Endothelial cell of umbilical vein (primary cell): ENCODE measurements at regions not wholly inside any gene's neighbourhood (a gene's known extent, or its start where the extent isn't known, plus 50 kb on each side); places are given as distances from the start of the nearest gene placed in this dataset.

ENCODE experiments used
- BruUV-seq: library from RNA; stranded (reverse); fragments of 400-500 nt; replicated peaks from 2 replicates; lab custom pipeline; 2021; lab: Mats Ljungman, UMichigan
- CTCF ChIA-PET: fragments of 300-600, 350-600 bp; sonication (Branson Sonifier 250); formaldehyde crosslinking; loops from one replicate; lab custom pipeline; 2021; ENCODE audit warnings: antibody characterized with exemption, inconsistent platforms; lab: Charles Lee
- POLR2A ChIA-PET: fragments of 300-600, 350-600 bp; sonication (Branson Sonifier 250); formaldehyde crosslinking; loops from one replicate; lab custom pipeline; 2021; ENCODE audit warnings: antibody characterized with exemption, inconsistent platforms; lab: Charles Lee
- DNase-seq: peaks from one replicate; pipeline ENCODE4 v3.0.0-alpha.2; 2011; ENCODE audit warnings: low read depth, low spot score
- FAIRE-seq: peaks from 2 replicates; lab custom pipeline; 2011; peaks lifted over from hg19 to GRCh38; lab: Jason Lieb, UNC
- H2AFZ ChIP-seq: 2 replicates; pipeline ENCODE4 v1.6.0; 2012; ENCODE audit warnings: low read depth, low read length, control low read depth, inconsistent platforms
- H3K27ac ChIP-seq: 2 replicates; pipeline ENCODE4 v1.5.1; 2011; ENCODE audit warnings: low read depth, mild to moderate bottlenecking, control low read depth, low read length, moderate library complexity; ENCODE audit not compliant: insufficient read depth
- H3K27me3 ChIP-seq, 2 experiments: 2 replicates each; pipeline versions ENCODE4 v1.6.0 to v1.6.1; 2011; ENCODE audit warnings: low read length in 2 of 2, mixed read lengths in 1 of 2; ENCODE audit not compliant: control insufficient read depth in 2 of 2, insufficient read depth in 2 of 2
- H3K36me3 ChIP-seq, 2 experiments: 2 replicates in 1 of 2; 3 replicates in 1 of 2; pipeline ENCODE4 v1.5.1; 2011; ENCODE audit warnings: low read length in 2 of 2, mild to moderate bottlenecking in 1 of 2, moderate library complexity in 1 of 2; ENCODE audit not compliant: control insufficient read depth in 2 of 2, insufficient read depth in 2 of 2; ENCODE audit errors: extremely low read depth in 1 of 2
- H3K4me1 ChIP-seq: 3 replicates; pipeline ENCODE4 v1.5.1; 2011; ENCODE audit warnings: mild to moderate bottlenecking, low read length; ENCODE audit not compliant: control insufficient read depth, insufficient read depth; ENCODE audit errors: extremely low read depth
- H3K4me2 ChIP-seq: 2 replicates; pipeline ENCODE4 v1.6.1; 2011; ENCODE audit warnings: low read length, control low read depth, mixed read lengths; ENCODE audit not compliant: insufficient read depth
- H3K4me3 ChIP-seq, 3 experiments: fragments of 200-600 bp in 1 of 3; sonication (generic), shearing (Covaris generic) in 1 of 3; replicated peaks in 1 of 3; 2 replicates each; pipeline ENCODE4 v1.5.1; 2011 to 2016; ENCODE audit warnings: control low read depth in 3 of 3, low read length in 3 of 3, mild to moderate bottlenecking in 2 of 3, inconsistent platforms in 1 of 3, low read depth in 1 of 3, moderate library complexity in 1 of 3; ENCODE audit not compliant: insufficient read depth in 1 of 3
- H3K79me2 ChIP-seq: 2 replicates; pipeline ENCODE4 v1.6.0; 2012; ENCODE audit warnings: low read length, inconsistent platforms; ENCODE audit not compliant: control insufficient read depth, insufficient read depth
- H3K9ac ChIP-seq: replicated peaks from 2 replicates; pipeline ENCODE3; 2011; ENCODE audit warnings: low read length, control low read depth; ENCODE audit not compliant: insufficient read depth; ENCODE audit errors: extremely low read depth
- H3K9me1 ChIP-seq: replicated peaks from 3 replicates; pipeline ENCODE4 v1.6.0; 2011; ENCODE audit warnings: mild to moderate bottlenecking, low read length; ENCODE audit not compliant: control insufficient read depth, insufficient read depth; ENCODE audit errors: extremely low read depth
- H3K9me3 ChIP-seq: replicated peaks from 2 replicates; pipeline ENCODE4 v1.5.1; 2012; ENCODE audit warnings: low read length, inconsistent platforms; ENCODE audit not compliant: control insufficient read depth, insufficient read depth
- H4K20me1 ChIP-seq: replicated peaks from 2 replicates; pipeline ENCODE3; 2011; ENCODE audit warnings: mild to moderate bottlenecking, low read length; ENCODE audit not compliant: control insufficient read depth, insufficient read depth; ENCODE audit errors: extremely low read depth
- CTCF ChIP-seq, 2 donors: IDR thresholded peaks; 1 replicate in 1 of 2; 2 replicates in 1 of 2; pipeline ENCODE4 v1.5.1; 2011; ENCODE audit warnings: low read length in 2 of 2, mild to moderate bottlenecking in 2 of 2, moderate library complexity in 2 of 2, control low read depth in 1 of 2, inconsistent platforms in 1 of 2, low read depth in 1 of 2; ENCODE audit not compliant: insufficient read depth in 1 of 2; ENCODE audit errors: extremely low read depth in 1 of 2
- EZH2 ChIP-seq: IDR thresholded peaks from 2 replicates; pipeline ENCODE4 v1.6.1; 2012; ENCODE audit warnings: borderline replicate concordance, low read depth, mild to moderate bottlenecking, moderate library complexity, low read length, inconsistent platforms; ENCODE audit not compliant: severe bottlenecking
- FOS ChIP-seq: IDR thresholded peaks from 2 replicates; pipeline ENCODE4 v1.6.1; 2011; ENCODE audit warnings: mild to moderate bottlenecking, low read length, moderate library complexity, borderline replicate concordance; ENCODE audit not compliant: insufficient read depth
- GATA2 ChIP-seq: IDR thresholded peaks from 2 replicates; pipeline ENCODE4 v1.7.0; 2011; ENCODE audit warnings: low read depth, mild to moderate bottlenecking, moderate library complexity, mixed read lengths, low read length; ENCODE audit not compliant: insufficient read length, insufficient read depth
- JUN ChIP-seq: IDR thresholded peaks from 2 replicates; pipeline ENCODE4 v1.6.1; 2011; ENCODE audit warnings: borderline replicate concordance, low read depth; ENCODE audit not compliant: insufficient read length, insufficient read depth
- MAX ChIP-seq: IDR thresholded peaks from 2 replicates; pipeline ENCODE4 v1.6.1; 2011; ENCODE audit not compliant: insufficient read depth, insufficient read length
- MYC ChIP-seq: IDR thresholded peaks from one replicate; pipeline ENCODE4 v1.6.1; 2011; ENCODE audit warnings: mild to moderate bottlenecking, low read depth, low read length
- POLR2A ChIP-seq: IDR thresholded peaks from 2 replicates; pipeline ENCODE4 v1.6.1; 2012; ENCODE audit warnings: low read depth, mild to moderate bottlenecking, control low read depth, low read length
- POLR2AphosphoS5 ChIP-seq: IDR thresholded peaks from 2 replicates; pipeline ENCODE4 v1.6.1; 2012; ENCODE audit warnings: low read depth, mild to moderate bottlenecking, control low read depth, low read length, moderate library complexity; ENCODE audit not compliant: insufficient read depth
- dilution Hi-C: fragments of 300-500 bp; cut with MboI; formaldehyde crosslinking; loops from one replicate; pipeline ENCODE4 v1.15.0; 2019; ENCODE audit warnings: low sequenced_read_pairs; ENCODE audit not compliant: extremely low pct_ligation_motif_present
- intact Hi-C: fragments of 100-400 bp; cut with micrococcal nuclease; formaldehyde crosslinking; loops from one replicate; pipeline ENCODE4 v1.10.0; 2022

- no TSS peak for BruUV-seq
- TF ChIP-seq POLR2AphosphoS5 (no peak), JUN (no peak), FOS (no peak), EZH2 (no peak), POLR2A (no peak), MAX (no peak), MYC (no peak), CTCF (IDR thresholded peaks at IDR 0.05; ENCODE audit: extremely low read depth in 1 of 2, insufficient read depth in 1 of 2, low read depth in 1 of 2, low read length in 2 of 2) (no peak), GATA2 (no peak)
- H3K4me3 ChIP-seq = no peak overlapping the region
- intact Hi-C loops = no loop called here
- H3K4me1 ChIP-seq = no peaks in the 10 kb centered on the region
- ChIA-PET POLR2A (no interaction called here), CTCF (no interaction called here)
- no peaks in the 10 kb centered on the region for H3K27me3 ChIP-seq
- DNase-seq (no peak), FAIRE-seq (no peak)
- no peak overlapping the region for H3K27ac ChIP-seq
- no peak overlapping the region for H2AFZ ChIP-seq
- no peaks in the 10 kb centered on the region for H3K9me3 ChIP-seq
- H3K79me2 ChIP-seq = no peaks in the 10 kb centered on the region
- H3K36me3 ChIP-seq = no peaks in the 10 kb centered on the region
- dilution Hi-C loops = no loop called here
- no peak overlapping the region for H3K4me2 ChIP-seq
- H4K20me1 ChIP-seq = no peaks in the 10 kb centered on the region
- H3K9me1 ChIP-seq = no peaks in the 10 kb centered on the region
- H3K9ac ChIP-seq = no peak overlapping the region
Measured at GRCh38 chr20:43294031-43294430, 104.3 kb upstream of the PTPRT start.
